Caco-2 (cell line): ENCODE measurements at regions not wholly inside any gene's neighbourhood (a gene's known extent, or its start where the extent isn't known, plus 50 kb on each side); places are given as distances from the start of the nearest gene placed in this dataset.

Experiments
- BruUV-seq: library from RNA; stranded (reverse); fragments of 400-500 nt; replicated peaks from 2 replicates; lab custom pipeline; 2021; lab: Mats Ljungman, UMichigan
- CTCF ChIA-PET: fragments of 300-600 bp; sonication (Branson Sonifier 250); formaldehyde crosslinking; loops from one replicate; lab custom pipeline; 2022; ENCODE audit warnings: antibody characterized with exemption; lab: Charles Lee
- POLR2A ChIA-PET: fragments of 300-600 bp; sonication (Branson Sonifier 250); formaldehyde crosslinking; loops from one replicate; lab custom pipeline; 2022; ENCODE audit warnings: antibody characterized with exemption; lab: Charles Lee
- DNase-seq, 2 experiments: peaks; one replicate each; pipeline versions ENCODE4 v3.0.0 to v3.0.0-alpha.2; 2020 to 2022
- H3K27me3 ChIP-seq: replicated peaks from 2 replicates; pipeline ENCODE4 v1.6.0; 2011; ENCODE audit warnings: low read length; ENCODE audit not compliant: control insufficient read depth, insufficient read depth
- H3K36me3 ChIP-seq: 2 replicates; pipeline ENCODE4 v1.5.1; 2011; ENCODE audit warnings: low read length; ENCODE audit not compliant: control insufficient read depth, insufficient read depth
- H3K4me1 ChIP-seq: fragments of 250-450 bp; sonication (Bioruptor Pico); 2 replicates; pipeline ENCODE4 v1.5.1; 2020; ENCODE audit warnings: mild to moderate bottlenecking
- H3K4me3 ChIP-seq: 2 replicates; pipeline ENCODE4 v1.5.1; 2011; ENCODE audit warnings: low read depth, mild to moderate bottlenecking, control low read depth, low read length
- H3K9me3 ChIP-seq: fragments of 250-450 bp; sonication (Bioruptor Pico); 2 replicates; pipeline ENCODE4 v1.5.1; 2020; ENCODE audit warnings: mild to moderate bottlenecking, moderate library complexity
- H3K27ac Mint-ChIP-seq: one replicate; pipeline ENCODE4 v1.8.0; 2022; ENCODE audit warnings: mixed read lengths; ENCODE audit not compliant: unreplicated experiment
- H3K27me3 Mint-ChIP-seq: one replicate; pipeline ENCODE4 v1.8.0; 2022; ENCODE audit warnings: mixed read lengths; ENCODE audit not compliant: insufficient read depth, unreplicated experiment
- H3K36me3 Mint-ChIP-seq: one replicate; pipeline ENCODE4 v1.8.0; 2022; ENCODE audit warnings: mild to moderate bottlenecking, mixed read lengths; ENCODE audit not compliant: insufficient read depth, unreplicated experiment
- H3K4me1 Mint-ChIP-seq: one replicate; pipeline ENCODE4 v1.8.0; 2022; ENCODE audit warnings: low read depth, mixed read lengths; ENCODE audit not compliant: unreplicated experiment
- H3K4me3 Mint-ChIP-seq: one replicate; pipeline ENCODE4 v1.8.0; 2022; ENCODE audit warnings: mild to moderate bottlenecking, moderate library complexity, mixed read lengths; ENCODE audit not compliant: unreplicated experiment
- H3K9me3 Mint-ChIP-seq: one replicate; pipeline ENCODE4 v1.8.0; 2022; ENCODE audit warnings: mixed read lengths; ENCODE audit not compliant: unreplicated experiment
- intact Hi-C: fragments of 100-400 bp; cut with micrococcal nuclease; formaldehyde crosslinking; loops from one replicate; pipeline ENCODE4 v1.10.0; 2022; ENCODE audit not compliant: unreplicated experiment
- TF ChIP-seq, protein P1 (sequence below), 2 experiments: fragments of 200-600 bp in 1 of 2; IDR thresholded peaks; 1 replicate in 1 of 2; 2 replicates in 1 of 2; pipeline versions ENCODE4 v1.5.1 to v1.8.0; 2011 to 2022; ENCODE audit warnings: antibody characterized with exemption in 1 of 2, control low read depth in 1 of 2, inconsistent platforms in 1 of 2, low read depth in 1 of 2, low read length in 1 of 2, mild to moderate bottlenecking in 1 of 2, moderate library complexity in 1 of 2; ENCODE audit not compliant: insufficient read depth in 1 of 2, severe bottlenecking in 1 of 2, unreplicated experiment in 1 of 2

DNA sequence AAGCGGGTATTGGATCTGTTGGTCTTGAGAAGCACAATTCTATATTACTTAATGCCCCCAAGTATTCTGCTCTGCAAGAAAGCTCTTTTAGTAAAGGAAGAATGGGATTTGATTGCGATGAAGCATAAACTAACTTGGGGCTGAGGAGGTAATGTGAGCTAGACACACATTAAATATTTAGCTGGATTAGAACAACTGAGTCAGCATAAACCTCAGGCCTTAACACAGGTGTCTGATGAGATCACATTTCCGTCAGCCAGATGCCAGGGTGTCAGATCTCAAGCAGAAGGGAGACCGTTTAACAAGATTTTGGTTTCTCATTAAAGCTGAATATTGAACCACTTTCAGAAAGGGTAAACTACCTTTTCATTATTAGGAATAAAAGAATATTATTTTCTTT, 94.5 kb downstream of the GYPC start:
- ChIA-PET POLR2A (no interaction called here), CTCF (no interaction called here)
- no peak for DNase-seq
- Histone ChIP-seq H3K9me3 (no peaks in the 10 kb centered on the region), H3K36me3 (no peaks in the 10 kb centered on the region), H3K4me3 (no peak overlapping the region), H3K4me1 (no peaks in the 10 kb centered on the region), H3K27me3 (no peaks in the 10 kb centered on the region; the same call in 1 of the 2 replicates)
- Mint-ChIP-seq H3K27ac (no peak overlapping the region), H3K4me3 (no peak overlapping the region), H3K9me3 (no peaks in the 10 kb centered on the region), H3K27me3 (peaks cover 14% of the 10 kb centered on the region), H3K36me3 (no peaks in the 10 kb centered on the region), H3K4me1 (no peaks in the 10 kb centered on the region)
- TF ChIP-seq, protein P1, sequence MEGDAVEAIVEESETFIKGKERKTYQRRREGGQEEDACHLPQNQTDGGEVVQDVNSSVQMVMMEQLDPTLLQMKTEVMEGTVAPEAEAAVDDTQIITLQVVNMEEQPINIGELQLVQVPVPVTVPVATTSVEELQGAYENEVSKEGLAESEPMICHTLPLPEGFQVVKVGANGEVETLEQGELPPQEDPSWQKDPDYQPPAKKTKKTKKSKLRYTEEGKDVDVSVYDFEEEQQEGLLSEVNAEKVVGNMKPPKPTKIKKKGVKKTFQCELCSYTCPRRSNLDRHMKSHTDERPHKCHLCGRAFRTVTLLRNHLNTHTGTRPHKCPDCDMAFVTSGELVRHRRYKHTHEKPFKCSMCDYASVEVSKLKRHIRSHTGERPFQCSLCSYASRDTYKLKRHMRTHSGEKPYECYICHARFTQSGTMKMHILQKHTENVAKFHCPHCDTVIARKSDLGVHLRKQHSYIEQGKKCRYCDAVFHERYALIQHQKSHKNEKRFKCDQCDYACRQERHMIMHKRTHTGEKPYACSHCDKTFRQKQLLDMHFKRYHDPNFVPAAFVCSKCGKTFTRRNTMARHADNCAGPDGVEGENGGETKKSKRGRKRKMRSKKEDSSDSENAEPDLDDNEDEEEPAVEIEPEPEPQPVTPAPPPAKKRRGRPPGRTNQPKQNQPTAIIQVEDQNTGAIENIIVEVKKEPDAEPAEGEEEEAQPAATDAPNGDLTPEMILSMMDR (IDR thresholded peaks at IDR 0.05; ENCODE audit: insufficient read depth in 1 of 2, low read depth in 1 of 2, low read length in 1 of 2, severe bottlenecking in 1 of 2, unreplicated experiment in 1 of 2) = no peak
- intact Hi-C loops = no loop called here
- BruUV-seq = no TSS peak

DNA sequence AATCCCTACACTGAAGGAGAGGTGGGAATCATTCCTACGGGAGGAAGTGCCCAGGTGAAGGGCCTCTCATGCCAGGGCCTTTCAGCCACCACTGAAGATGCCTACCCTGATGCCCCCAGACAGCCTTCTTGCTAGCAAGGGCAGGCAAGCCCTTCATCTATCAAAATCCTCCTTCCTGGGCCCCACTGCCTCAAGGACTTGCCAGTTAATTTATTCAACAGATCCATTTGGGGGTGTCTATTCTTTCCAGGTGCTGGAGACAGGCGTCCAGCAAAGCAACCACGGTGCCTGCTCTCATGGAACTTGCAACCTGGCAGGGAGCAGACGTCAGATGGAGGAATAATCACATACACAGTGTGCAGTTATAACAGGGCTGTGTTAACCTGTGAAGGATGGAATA, 95.5 kb downstream of the GYPC start:
- CTCF ChIA-PET = no interaction called here
- H3K4me1 ChIP-seq = no peaks in the 10 kb centered on the region
- H3K4me3 ChIP-seq = no peak overlapping the region
- TF ChIP-seq, protein P1 (IDR thresholded peaks at IDR 0.05; ENCODE audit: insufficient read depth in 1 of 2, low read depth in 1 of 2, low read length in 1 of 2, severe bottlenecking in 1 of 2, unreplicated experiment in 1 of 2) = no peak
- no peaks in the 10 kb centered on the region; the same call in 1 of the 2 replicates for H3K27me3 ChIP-seq
- intact Hi-C loops = no loop called here
- POLR2A ChIA-PET = no interaction called here
- Mint-ChIP-seq H3K36me3 (no peaks in the 10 kb centered on the region), H3K27ac (no peak overlapping the region), H3K4me1 (no peaks in the 10 kb centered on the region), H3K4me3 (no peak overlapping the region), H3K27me3 (peaks cover 16% of the 10 kb centered on the region), H3K9me3 (no peaks in the 10 kb centered on the region)
- 0 out of 2 replicates have a peak, but pooled peaks cover 7% of the 10 kb centered on the region for H3K9me3 ChIP-seq
- no TSS peak for BruUV-seq
- DNase-seq = no peak
- H3K36me3 ChIP-seq = no peaks in the 10 kb centered on the region

DNA sequence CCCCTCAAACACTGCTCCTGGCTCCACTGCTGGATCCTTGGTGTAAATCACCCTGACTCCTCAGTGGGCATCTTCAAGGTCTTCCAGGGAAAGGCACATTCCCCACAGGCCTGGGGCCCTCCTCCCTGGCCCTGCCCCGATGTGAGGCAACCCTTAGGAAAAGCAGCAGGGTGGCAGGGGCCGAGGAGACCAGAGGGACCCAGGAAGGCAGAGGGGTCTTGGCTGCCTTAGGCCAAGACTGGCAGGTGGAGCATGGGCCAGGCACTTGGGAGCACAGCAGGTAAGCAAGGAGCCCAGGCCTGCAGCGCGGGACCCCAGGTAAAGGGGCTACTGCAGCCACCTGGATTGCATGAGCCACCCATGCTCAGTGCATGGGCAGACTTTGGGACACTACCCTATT, 96.9 kb downstream of the GYPC start:
- H3K4me1 ChIP-seq = no peaks in the 10 kb centered on the region
- TF ChIP-seq, protein P1 (IDR thresholded peaks at IDR 0.05; ENCODE audit: insufficient read depth in 1 of 2, low read depth in 1 of 2, low read length in 1 of 2, severe bottlenecking in 1 of 2, unreplicated experiment in 1 of 2) = no peak
- Mint-ChIP-seq H3K36me3 (no peaks in the 10 kb centered on the region), H3K27me3 (peaks cover 14% of the 10 kb centered on the region), H3K4me3 (no peak overlapping the region), H3K9me3 (no peaks in the 10 kb centered on the region), H3K27ac (no peak overlapping the region), H3K4me1 (no peaks in the 10 kb centered on the region)
- H3K9me3 ChIP-seq = peaks cover 7% of the 10 kb centered on the region; the same call in 1 of the 2 replicates
- no peak overlapping the region for H3K4me3 ChIP-seq
- POLR2A ChIA-PET = no interaction called here
- no peaks in the 10 kb centered on the region; the same call in 1 of the 2 replicates for H3K27me3 ChIP-seq
- CTCF ChIA-PET = no interaction called here
- no peak for DNase-seq
- no peaks in the 10 kb centered on the region for H3K36me3 ChIP-seq
- intact Hi-C loops = no loop called here
- no TSS peak for BruUV-seq
